Liver (tissue), 8 donors: ENCODE measurements at regions not wholly inside any gene's neighbourhood (a gene's known extent, or its start where the extent isn't known, plus 50 kb on each side); places are given as distances from the start of the nearest gene placed in this dataset.
"Not testable (repeated sequence)": the region's sequence is repeated elsewhere in the genome, so short reads cannot be mapped to it uniquely, and the experiment has no call there.

ENCODE experiments used
- DNase-seq: peaks from one replicate; pipeline ENCODE4 v3.0.0-alpha.2; 2017; ENCODE audit warnings: low spot score
- H3K27ac ChIP-seq, 2 donors: one replicate each; pipeline ENCODE4 v1.7.0; 2013; ENCODE audit warnings: inconsistent platforms in 2 of 2, low read length in 2 of 2, control low read depth in 1 of 2, low read depth in 1 of 2, mild to moderate bottlenecking in 1 of 2
- H3K27me3 ChIP-seq, 4 donors: one replicate each; pipeline versions ENCODE4 v1.6.1 to v1.7.0; 2013; ENCODE audit warnings: low read length in 3 of 4, inconsistent platforms in 1 of 4, mild to moderate bottlenecking in 1 of 4, moderate library complexity in 1 of 4; ENCODE audit not compliant: control insufficient read depth in 4 of 4, insufficient read depth in 4 of 4
- H3K36me3 ChIP-seq, 4 donors: one replicate each; pipeline versions ENCODE4 v1.6.1 to v1.7.0; 2013; ENCODE audit warnings: low read length in 3 of 4, mild to moderate bottlenecking in 3 of 4, low read depth in 1 of 4, moderate library complexity in 1 of 4; ENCODE audit not compliant: control insufficient read depth in 4 of 4, insufficient read depth in 3 of 4
- H3K4me1 ChIP-seq, 4 donors: one replicate each; pipeline versions ENCODE4 v1.6.1 to v1.7.0; 2013; ENCODE audit warnings: low read length in 3 of 4, mild to moderate bottlenecking in 3 of 4, moderate library complexity in 1 of 4; ENCODE audit not compliant: control insufficient read depth in 4 of 4, insufficient read depth in 4 of 4
- H3K4me3 ChIP-seq, 3 donors: one replicate each; pipeline versions ENCODE4 v1.6.1 to v1.7.0; 2013; ENCODE audit warnings: low read length in 3 of 3, control low read depth in 1 of 3, low read depth in 1 of 3, mild to moderate bottlenecking in 1 of 3
- H3K9ac ChIP-seq, 2 donors: one replicate each; pipeline ENCODE4 v1.7.0; 2013; ENCODE audit warnings: low read length in 2 of 2, mild to moderate bottlenecking in 2 of 2, moderate library complexity in 2 of 2, control low read depth in 1 of 2, low read depth in 1 of 2
- H3K9me3 ChIP-seq, 4 donors: one replicate each; pipeline versions ENCODE4 v1.6.1 to v1.7.0; 2013; ENCODE audit warnings: low read length in 3 of 4; ENCODE audit not compliant: control insufficient read depth in 4 of 4
- ATF3 ChIP-seq: IDR thresholded peaks from 2 replicates; pipeline ENCODE4 v1.6.1; 2016; ENCODE audit warnings: antibody characterized with exemption
- CTCF ChIP-seq: fragments of 150-350 bp; IDR thresholded peaks from 2 replicates; pipeline ENCODE4 v1.5.1; 2017; ENCODE audit warnings: improper control_type of control experiment, low read depth, low read length; ENCODE audit not compliant: missing input control
- EGR1 ChIP-seq, 2 donors: IDR thresholded peaks; 2 replicates each; pipeline ENCODE4 v1.6.1; 2016 to 2018; ENCODE audit warnings: antibody characterized with exemption in 2 of 2, low read depth in 2 of 2
- FOXA1 ChIP-seq: IDR thresholded peaks from 2 replicates; pipeline ENCODE4 v1.6.1; 2016; ENCODE audit warnings: antibody characterized with exemption
- FOXA2 ChIP-seq: IDR thresholded peaks from 2 replicates; pipeline ENCODE4 v1.6.1; 2016; ENCODE audit warnings: antibody characterized with exemption
- GABPA ChIP-seq, 2 donors: IDR thresholded peaks in 1 of 2; conservative IDR thresholded peaks in 1 of 2; 2 replicates each; pipeline ENCODE4 v1.6.1; 2016; ENCODE audit warnings: antibody characterized with exemption in 2 of 2, mild to moderate bottlenecking in 1 of 2, moderate library complexity in 1 of 2
- HNF4A ChIP-seq, 2 donors: conservative IDR thresholded peaks; 2 replicates each; pipeline ENCODE4 v1.6.1; 2016; ENCODE audit warnings: antibody characterized with exemption in 2 of 2, mild to moderate bottlenecking in 2 of 2
- HNF4G ChIP-seq: IDR thresholded peaks from 2 replicates; pipeline ENCODE4 v1.6.1; 2016; ENCODE audit warnings: antibody characterized with exemption
- MAX ChIP-seq: IDR thresholded peaks from 2 replicates; pipeline ENCODE4 v1.6.1; 2016; ENCODE audit warnings: antibody characterized with exemption
- NR2F2 ChIP-seq: IDR thresholded peaks from 2 replicates; pipeline ENCODE4 v1.6.1; 2016; ENCODE audit warnings: antibody characterized with exemption
- RAD21 ChIP-seq, 2 donors: IDR thresholded peaks; 2 replicates each; pipeline ENCODE4 v1.6.1; 2016; ENCODE audit warnings: antibody characterized with exemption in 2 of 2, mild to moderate bottlenecking in 2 of 2
- REST ChIP-seq: IDR thresholded peaks from 2 replicates; pipeline ENCODE4 v1.6.1; 2016; ENCODE audit warnings: antibody characterized with exemption, mild to moderate bottlenecking
- RXRA ChIP-seq, 2 donors: IDR thresholded peaks; 2 replicates each; pipeline ENCODE4 v1.6.1; 2017 to 2018; ENCODE audit warnings: antibody characterized with exemption in 2 of 2, mild to moderate bottlenecking in 1 of 2
- SP1 ChIP-seq: IDR thresholded peaks from 2 replicates; pipeline ENCODE4 v1.6.1; 2018; ENCODE audit warnings: antibody characterized with exemption, mild to moderate bottlenecking
- TAF1 ChIP-seq: conservative IDR thresholded peaks from 2 replicates; pipeline ENCODE4 v1.6.1; 2016; ENCODE audit warnings: antibody characterized with exemption, mild to moderate bottlenecking
- YY1 ChIP-seq: IDR thresholded peaks from 2 replicates; pipeline ENCODE4 v1.6.1; 2016; ENCODE audit warnings: antibody characterized with exemption, mild to moderate bottlenecking
- ZBTB33 ChIP-seq: IDR thresholded peaks from 2 replicates; pipeline ENCODE4 v1.6.1; 2016; ENCODE audit warnings: antibody characterized with exemption
- WGBS: extraction: QIAGEN DNeasy Blood & Tissue Kit; methylation state at CpG from one replicate; pipeline ENCODE4 v1.1.7; 2013; 5-methylcytosine and 5-hydroxymethylcytosine counted together
- donor health status: healthy.
- donor health status: healthy.
- donor health status: healthy.
- donor health status: healthy.
- donor health status: healthy.

- Histone ChIP-seq H3K9ac (no peak overlapping the region), H3K27me3 (no peaks in the 10 kb centered on the region), H3K4me3 (no peak overlapping the region), H3K36me3 (no peaks in the 10 kb centered on the region), H3K4me1 (no peaks in the 10 kb centered on the region), H3K27ac (no peak overlapping the region), H3K9me3 (no peaks in the 10 kb centered on the region)
- TF ChIP-seq NR2F2 = no peak
- TF ChIP-seq SP1 = no peak
- TF ChIP-seq HNF4G = no peak
- TF ChIP-seq MAX = no peak
- TF ChIP-seq GABPA (IDR thresholded peaks at IDR 0.05 in 1 of 2, conservative IDR thresholded peaks at IDR 0.05 in 1 of 2) = no peak
- no peak for TF ChIP-seq EGR1 (IDR thresholded peaks at IDR 0.05; ENCODE audit: low read depth in 2 of 2)
- no peak for TF ChIP-seq ZBTB33
- no peak for TF ChIP-seq REST
- no peak for TF ChIP-seq YY1
- TF ChIP-seq TAF1 = no peak
- TF ChIP-seq FOXA1 = no peak
- no peak for TF ChIP-seq RXRA (IDR thresholded peaks at IDR 0.05)
- no peak for TF ChIP-seq RAD21 (IDR thresholded peaks at IDR 0.05)
- TF ChIP-seq CTCF = no peak
- no peak for TF ChIP-seq HNF4A (conservative IDR thresholded peaks at IDR 0.05)
- no peak for TF ChIP-seq ATF3
- no peak for TF ChIP-seq FOXA2
- DNase-seq = no peak
- 63% methylated on average over 7 of the region's 7 CpGs for whole genome bisulfite sequencing
Measured at GRCh38 chrX:143231492-143231891, 205.8 kb downstream of the SPANXN4 start.

- H3K4me1 ChIP-seq, DNase-seq, H3K4me3 ChIP-seq, H3K27ac ChIP-seq, H3K9me3 ChIP-seq, H3K27me3 ChIP-seq, H3K36me3 ChIP-seq, H3K9ac ChIP-seq: not testable (repeated sequence)
- WGBS = 94% methylated on average over 27 of the region's 27 CpGs
Measured at GRCh38 chrX:143228600-143228999, 202.9 kb downstream of the SPANXN4 start.
